ENCODE measurements at regions not wholly inside any gene's neighbourhood (a gene's known extent, or its start where the extent isn't known, plus 50 kb on each side); places are given as distances from the start of the nearest gene placed in this dataset.

DNA sequence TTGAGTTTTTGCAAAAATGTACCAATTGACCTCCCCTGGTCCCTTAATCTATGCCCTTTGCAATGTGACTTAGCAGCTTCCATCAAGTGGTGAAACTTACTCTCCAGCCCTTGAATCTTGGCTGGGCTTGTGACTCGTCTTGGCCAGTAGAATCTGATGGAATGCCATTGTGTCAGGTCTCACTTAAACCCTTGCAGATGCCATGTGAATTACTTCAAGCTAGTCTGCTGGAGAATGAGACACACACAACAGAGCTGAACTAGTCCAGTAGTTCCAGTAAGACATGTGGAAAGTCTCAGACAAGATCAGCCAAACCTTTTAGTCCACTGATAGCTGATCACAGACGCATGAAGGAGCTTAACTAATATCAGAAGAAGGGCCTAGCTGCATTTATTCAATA is 567.8 kb upstream of the CPEB2 start:
- no peak for DNase-seq (ENCODE audit: low read depth in 3 of 3)

DNA sequence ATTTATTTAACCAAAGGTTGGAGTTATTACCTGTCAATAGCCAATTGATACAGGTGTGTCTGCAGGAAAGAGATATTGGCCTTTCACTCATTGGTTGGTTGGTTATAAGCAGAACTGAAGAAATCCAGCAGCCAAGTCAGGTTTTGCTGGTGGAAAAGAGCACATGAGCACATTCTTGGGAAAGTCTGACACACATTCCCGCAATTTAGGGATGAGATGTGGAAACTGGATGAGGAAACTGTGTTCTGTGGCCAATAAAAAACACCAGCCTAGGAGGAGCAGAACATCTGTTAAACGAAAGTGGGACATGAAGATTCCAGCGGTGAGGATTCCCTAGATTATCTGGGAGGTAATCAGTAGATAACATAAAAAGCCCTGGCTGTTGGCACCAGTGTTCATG is 567.4 kb upstream of the CPEB2 start:
- DNase-seq (ENCODE audit: low read depth in 3 of 3), result no peak

DNA sequence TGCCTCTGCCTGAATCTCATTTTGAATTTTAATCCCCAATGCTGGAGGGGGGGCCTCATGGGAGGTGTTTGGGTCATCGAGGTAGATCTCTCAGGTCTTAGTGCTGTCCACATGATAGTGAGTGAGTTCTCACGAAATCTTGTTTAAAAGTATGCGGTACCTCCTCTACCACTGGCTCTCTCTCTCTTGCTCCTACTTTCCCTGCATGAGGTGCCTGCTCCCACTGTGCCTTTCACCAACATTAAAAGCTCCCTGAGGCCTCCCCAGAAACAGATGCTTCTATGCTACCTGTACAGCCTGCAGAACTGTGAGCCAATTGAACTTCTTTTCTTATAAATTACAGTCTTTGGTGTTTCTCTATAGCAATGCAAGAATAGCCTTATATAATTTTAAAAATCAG is 560.7 kb upstream of the CPEB2 start:
- DNase-seq (ENCODE audit: low read depth in 3 of 3), result no peak

- no peak for DNase-seq (ENCODE audit: low read depth in 3 of 3)
These were observed 556.4 kb upstream of the CPEB2 start for GRCh38 chr4:14445882-14446281.

GRCh38 chr4:14446311-14446710 is 556.0 kb upstream of the CPEB2 start:
- DNase-seq (ENCODE audit: low read depth in 3 of 3), result no peak

- DNase-seq (ENCODE audit: low read depth in 3 of 3), result no peak
These were observed 555.4 kb upstream of the CPEB2 start for GRCh38 chr4:14446904-14447303.

DNA sequence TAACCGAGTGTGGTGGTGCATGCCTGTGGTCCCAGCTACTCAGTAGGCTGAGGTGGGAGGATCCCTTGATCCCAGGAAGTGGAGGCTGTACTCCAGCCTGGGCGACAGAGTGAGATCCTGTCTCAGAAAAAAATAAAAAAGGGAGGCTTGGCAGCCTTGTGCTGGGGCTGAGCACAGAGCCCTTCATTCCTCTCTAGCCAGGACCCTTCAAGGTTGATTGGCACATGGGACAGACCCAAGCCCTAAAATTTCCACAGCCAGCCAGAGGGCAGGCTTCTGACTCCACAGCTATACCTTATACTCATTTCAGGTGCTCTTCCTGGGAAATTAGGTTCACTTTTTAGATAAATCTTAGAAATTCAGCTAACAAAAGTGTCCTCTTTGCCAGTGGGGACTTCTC is 553.0 kb upstream of the CPEB2 start:
- DNase-seq (ENCODE audit: low read depth in 3 of 3), result no peak

GRCh38 chr4:14452001-14452400 is 550.3 kb upstream of the CPEB2 start:
- no peak for DNase-seq (ENCODE audit: low read depth in 3 of 3)

- DNase-seq (ENCODE audit: low read depth in 3 of 3), result no peak
These were observed 549.5 kb upstream of the CPEB2 start for GRCh38 chr4:14452764-14453163.

DNA sequence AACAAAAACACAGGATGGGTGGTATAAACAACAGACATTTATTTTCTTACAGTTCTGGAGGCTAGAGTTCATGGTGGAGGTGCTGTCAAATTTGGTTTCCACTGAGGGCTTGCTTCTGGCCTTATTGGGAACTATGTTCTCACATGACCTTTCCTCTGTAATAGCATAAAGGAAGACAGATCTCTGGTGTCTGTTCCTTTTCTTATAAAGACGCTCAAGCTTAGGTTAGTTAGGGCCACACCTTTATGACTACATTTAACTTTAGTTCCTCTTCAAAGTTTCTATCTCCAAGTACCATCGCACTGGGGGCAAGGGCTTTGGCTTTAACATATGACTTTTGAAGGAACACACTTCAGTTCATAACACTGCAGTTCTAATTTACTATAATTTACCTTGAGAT is 543.8 kb upstream of the CPEB2 start:
- DNase-seq (ENCODE audit: low read depth in 3 of 3), result no peak

DNA sequence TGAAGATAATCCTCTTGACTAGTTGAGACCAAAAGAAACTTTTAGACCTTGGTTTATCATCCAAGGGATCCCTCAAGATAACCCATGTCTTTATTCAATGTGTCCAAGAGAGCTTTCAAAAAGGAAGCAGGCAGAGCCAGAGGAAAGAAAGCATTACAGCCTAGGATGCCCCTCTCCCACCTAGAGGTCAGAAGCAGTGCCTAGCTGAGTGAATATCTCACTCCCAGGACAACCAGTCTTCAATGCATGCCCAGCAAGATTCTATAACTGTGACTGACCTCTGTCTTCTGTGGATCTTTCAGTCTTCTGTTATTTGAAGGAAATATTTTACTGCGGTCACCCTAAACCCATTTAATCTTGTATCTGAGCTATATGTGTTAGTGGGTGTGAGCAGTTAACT is 537.2 kb upstream of the CPEB2 start:
- no peak for DNase-seq (ENCODE audit: low read depth in 3 of 3)

DNA sequence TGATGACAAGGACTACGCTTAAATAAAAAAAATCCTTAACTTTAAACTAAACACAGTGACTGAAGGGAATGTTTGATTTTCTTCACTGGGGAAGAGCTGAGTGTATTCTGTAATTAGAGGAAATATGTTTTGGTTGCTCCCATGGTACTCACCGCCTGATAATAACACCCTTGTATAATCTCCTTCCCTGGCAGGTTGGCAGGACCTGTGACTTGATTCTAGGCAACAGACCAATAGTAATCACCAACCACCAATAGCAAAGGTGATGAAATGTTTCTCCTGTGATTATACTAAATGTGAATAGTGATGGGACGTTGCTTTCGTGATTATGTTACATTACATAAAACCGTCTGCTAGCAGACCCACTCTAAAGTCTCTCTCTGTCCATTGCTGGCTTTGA is 536.8 kb upstream of the CPEB2 start:
- no peak for DNase-seq (ENCODE audit: low read depth in 3 of 3)

- DNase-seq (ENCODE audit: low read depth in 3 of 3), result no peak
These were observed 523.8 kb upstream of the CPEB2 start for GRCh38 chr4:14478504-14478903.

DNA sequence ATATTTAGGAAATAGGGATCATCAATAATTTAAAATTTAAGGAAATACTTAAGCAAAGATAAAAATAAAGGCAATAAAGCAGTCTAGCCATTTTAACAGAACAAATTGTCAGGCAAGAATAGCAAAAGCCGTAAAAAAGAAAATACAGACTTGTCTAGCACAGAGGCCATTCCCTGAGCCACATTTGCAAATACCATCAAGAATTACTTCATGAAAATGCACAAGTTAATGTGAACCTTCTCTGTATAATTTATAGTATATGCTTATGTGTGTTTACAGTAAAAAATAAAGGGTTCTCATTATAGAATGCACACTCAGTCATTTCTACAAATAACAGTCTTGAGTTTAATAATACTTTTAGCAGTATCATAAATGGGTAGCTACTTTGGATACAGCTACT is 505.9 kb upstream of the CPEB2 start:
- DNase-seq (ENCODE audit: low read depth in 3 of 3), result no peak

DNA sequence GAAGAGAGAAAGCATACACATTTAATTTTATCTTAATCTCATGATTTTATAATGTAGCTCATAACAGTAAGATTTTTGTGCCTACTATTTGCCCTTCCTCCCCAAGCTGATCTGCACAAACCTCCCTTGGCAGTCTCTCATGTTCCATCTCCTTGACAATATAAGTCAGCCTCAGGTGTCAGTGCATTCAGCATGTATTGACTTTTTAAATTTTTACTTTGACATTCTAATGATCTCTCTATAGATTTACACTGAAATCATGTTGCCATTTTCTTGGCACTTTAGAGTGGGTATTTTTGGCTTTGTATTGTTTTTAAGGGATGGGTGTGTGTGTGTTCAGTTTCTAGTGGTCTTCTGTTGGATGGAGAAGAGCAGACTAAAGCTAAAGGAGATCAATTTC is 505.3 kb upstream of the CPEB2 start:
- no peak for DNase-seq (ENCODE audit: low read depth in 3 of 3)

- no peak for DNase-seq (ENCODE audit: low read depth in 3 of 3)
These were observed 498.1 kb upstream of the CPEB2 start for GRCh38 chr4:14504162-14504561.

GRCh38 chr4:14513471-14513870 is 488.8 kb upstream of the CPEB2 start:
- no peak for DNase-seq (ENCODE audit: low read depth in 3 of 3)

DNA sequence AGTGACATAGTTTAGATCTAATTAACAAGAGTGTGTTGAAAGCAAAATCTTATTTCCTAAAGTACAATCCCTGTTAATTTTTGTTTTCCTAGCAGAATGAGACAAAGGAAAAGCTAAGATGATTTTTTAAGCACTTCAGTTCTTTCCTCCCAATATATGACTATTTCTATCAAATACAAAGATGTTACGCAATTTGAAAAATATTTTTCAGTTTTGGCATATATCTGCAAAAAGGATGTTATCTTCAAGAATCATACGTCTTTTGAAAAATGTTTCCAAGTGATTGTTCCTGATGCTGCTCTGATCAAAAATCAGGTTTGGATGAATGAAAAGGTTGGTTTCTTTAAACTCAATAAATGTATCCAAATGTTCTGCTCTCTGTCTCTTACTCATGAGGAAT is 486.7 kb upstream of the CPEB2 start:
- no peak for DNase-seq (ENCODE audit: low read depth in 3 of 3)

- no peak for DNase-seq (ENCODE audit: low read depth in 3 of 3)
These were observed 484.1 kb upstream of the CPEB2 start for GRCh38 chr4:14518136-14518535.

- no peak for DNase-seq (ENCODE audit: low read depth in 3 of 3)
These were observed 482.1 kb upstream of the CPEB2 start for GRCh38 chr4:14520171-14520570.

GRCh38 chr4:14524276-14524675 is 478.0 kb upstream of the CPEB2 start:
- DNase-seq (ENCODE audit: low read depth in 3 of 3), result no peak

DNA sequence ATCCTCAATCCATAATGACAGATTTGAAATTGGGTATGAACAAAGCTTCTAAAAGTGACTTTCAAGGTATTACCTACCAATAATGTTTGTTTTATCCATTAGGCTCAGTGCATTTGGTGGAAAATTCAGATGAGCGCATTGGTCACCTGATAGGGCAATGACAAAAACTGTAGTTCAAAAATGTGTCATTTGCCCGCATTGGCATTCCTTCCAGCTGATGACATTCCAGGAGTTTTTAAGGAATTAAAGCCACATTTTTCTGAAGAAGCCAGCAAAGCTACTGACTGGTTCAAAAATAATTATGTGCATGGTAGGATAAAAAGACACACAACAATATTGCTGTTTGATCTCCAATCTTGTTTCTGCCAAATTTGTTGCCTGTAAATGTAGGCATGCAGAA is 473.4 kb upstream of the CPEB2 start:
- DNase-seq (ENCODE audit: low read depth in 3 of 3), result no peak

DNA sequence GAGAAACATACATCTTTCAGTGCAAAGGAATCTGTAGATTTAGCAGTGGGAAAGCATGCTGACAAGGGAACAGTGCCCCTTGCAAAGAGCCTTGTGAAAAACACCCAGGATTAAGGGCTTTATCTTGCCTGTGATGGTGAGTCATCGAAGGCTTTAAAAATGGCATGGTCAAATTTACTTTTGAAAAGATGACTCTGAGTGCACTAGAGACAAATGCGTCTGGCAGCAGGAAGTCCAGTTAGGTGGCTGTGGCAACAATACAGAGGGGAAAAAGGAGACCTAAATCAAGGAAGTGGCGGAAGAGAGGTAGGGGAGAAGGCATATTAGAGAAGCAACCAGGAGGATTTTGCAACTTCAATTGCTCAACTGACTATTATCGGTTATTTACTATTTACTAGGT is 472.6 kb upstream of the CPEB2 start:
- DNase-seq (ENCODE audit: low read depth in 3 of 3), result no peak

DNA sequence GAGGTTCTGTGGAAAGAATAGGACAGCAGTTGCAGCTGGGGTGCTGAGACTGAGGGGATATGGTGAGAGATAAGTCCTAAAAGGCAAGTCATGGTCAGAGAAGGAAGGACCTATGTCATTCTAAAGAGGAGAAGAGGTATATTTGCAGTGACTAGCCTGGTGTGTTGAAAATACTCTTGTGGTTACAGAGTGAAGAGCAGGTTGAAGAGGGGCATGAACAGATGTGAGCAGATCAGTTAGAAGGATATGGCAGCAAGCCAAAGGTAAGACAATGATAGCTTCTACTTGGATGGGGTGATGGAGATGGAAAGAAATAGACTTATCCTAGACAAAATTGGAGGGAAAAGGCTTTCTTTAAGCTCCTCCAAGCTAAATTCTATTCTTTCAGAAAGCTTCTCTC is 469.8 kb upstream of the CPEB2 start:
- no peak for DNase-seq (ENCODE audit: low read depth in 3 of 3)

DNA sequence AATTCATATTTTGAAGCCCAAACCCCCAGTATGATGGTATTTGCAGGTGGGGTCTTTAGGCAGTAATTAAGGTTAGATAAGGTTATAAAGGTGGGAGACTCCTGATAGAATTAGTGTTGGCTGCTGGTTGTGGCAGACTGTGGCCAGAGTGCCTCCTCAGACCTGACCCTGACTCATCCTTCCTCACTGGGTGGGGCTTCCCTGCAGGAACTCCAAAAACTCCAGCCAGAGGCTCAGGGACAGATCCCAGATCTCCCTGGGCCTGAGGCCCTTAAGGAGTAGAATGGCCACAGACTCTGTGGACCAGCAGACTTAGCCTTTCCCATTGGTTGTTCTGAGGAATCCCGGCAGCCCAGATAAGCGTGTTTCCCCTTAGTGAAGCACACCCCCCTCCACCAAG is 463.0 kb upstream of the CPEB2 start:
- DNase-seq (ENCODE audit: low read depth in 3 of 3), result no peak
